SK-N-MC (cell line): ENCODE measurements at regions not wholly inside any gene's neighbourhood (a gene's known extent, or its start where the extent isn't known, plus 50 kb on each side); places are given as distances from the start of the nearest gene placed in this dataset.

Experiments
- DNase-seq: peaks from one replicate; pipeline ENCODE4 v3.0.0-alpha.2; 2011; ENCODE audit warnings: low read depth, low spot score
- H3K27ac ChIP-seq: fragments of 200-600 bp; sonication (generic); 2 replicates; pipeline ENCODE4 v1.5.1; 2016; ENCODE audit warnings: mixed run types
- H3K36me3 ChIP-seq: fragments of 200-600 bp; sonication (generic); 2 replicates; pipeline ENCODE4 v1.6.1; 2017; ENCODE audit warnings: antibody characterized with exemption, low read length, mixed read lengths; ENCODE audit not compliant: insufficient read depth
- H3K4me3 ChIP-seq: fragments of 200-600 bp; sonication (generic); 2 replicates; pipeline ENCODE4 v1.5.1; 2016
- H3K9ac ChIP-seq: fragments of 200-600 bp; sonication (generic); 2 replicates; pipeline ENCODE4 v1.8.0; 2017; ENCODE audit warnings: mixed run types, mixed read lengths; ENCODE audit not compliant: insufficient read length
- H3K9me3 ChIP-seq: fragments of 200-600 bp; sonication (generic); 2 replicates; pipeline ENCODE4 v1.6.1; 2017; ENCODE audit warnings: low read depth, mild to moderate bottlenecking, antibody characterized with exemption, low read length, moderate library complexity, mixed read lengths
- EZH2 ChIP-seq: fragments of 200-600 bp; sonication (generic); IDR thresholded peaks from one replicate; pipeline ENCODE4 v1.6.1; 2017; ENCODE audit warnings: antibody characterized with exemption
- FOXP2 ChIP-seq: optimal IDR thresholded peaks from 2 replicates; pipeline ENCODE3; 2011; ENCODE audit warnings: mild to moderate bottlenecking, moderate library complexity; ENCODE audit not compliant: insufficient read depth; ENCODE audit errors: extremely low read length, control extremely low read depth
- POLR2AphosphoS5 ChIP-seq: IDR thresholded peaks from 2 replicates; pipeline ENCODE4 v1.6.1; 2012; ENCODE audit warnings: mild to moderate bottlenecking, low read depth, low read length, borderline replicate concordance

- no peaks in the 10 kb centered on the region for H3K36me3 ChIP-seq
- no peaks in the 10 kb centered on the region for H3K9me3 ChIP-seq
- no peak overlapping the region for H3K9ac ChIP-seq
- no peak for TF ChIP-seq EZH2
- no peak for TF ChIP-seq POLR2AphosphoS5
- TF ChIP-seq FOXP2, result no peak
- DNase-seq, result no peak
- H3K4me3 ChIP-seq, result no peak overlapping the region
- H3K27ac ChIP-seq, result no peak overlapping the region
Observed at GRCh38 chr2:11007331-11008264, 95.9 kb downstream of the KCNF1 start.

GRCh38 chr2:11008773-11009172 lies 97.0 kb downstream of the KCNF1 start:
- no peak for TF ChIP-seq FOXP2
- Histone ChIP-seq H3K4me3 (no peak overlapping the region), H3K9me3 (no peaks in the 10 kb centered on the region)

GRCh38 chr2:11009176-11009575 lies 97.4 kb downstream of the KCNF1 start:
- TF ChIP-seq FOXP2 (no peak), POLR2AphosphoS5 (no peak), EZH2 (no peak)
- H3K9ac ChIP-seq, result no peak overlapping the region
- DNase-seq, result no peak
- no peak overlapping the region for H3K4me3 ChIP-seq
- H3K27ac ChIP-seq, result no peak overlapping the region
- H3K9me3 ChIP-seq, result no peaks in the 10 kb centered on the region
- H3K36me3 ChIP-seq, result no peaks in the 10 kb centered on the region

More at GRCh38 chr2:11008773-11009172, 97.0 kb downstream of the KCNF1 start:
- H3K36me3 ChIP-seq, result no peaks in the 10 kb centered on the region
- no peak for DNase-seq
- H3K9ac ChIP-seq, result no peak overlapping the region
- H3K27ac ChIP-seq, result no peak overlapping the region

GRCh38 chr2:11009891-11010290 lies 98.2 kb downstream of the KCNF1 start:
- Histone ChIP-seq H3K4me3 (no peak overlapping the region), H3K36me3 (no peaks in the 10 kb centered on the region), H3K9ac (no peak overlapping the region), H3K9me3 (no peaks in the 10 kb centered on the region), H3K27ac (no peak overlapping the region)
- TF ChIP-seq POLR2AphosphoS5, result no peak
- TF ChIP-seq FOXP2, result no peak
- no peak for TF ChIP-seq EZH2
- DNase-seq, result no peak

- H3K4me3 ChIP-seq, result no peak overlapping the region
- TF ChIP-seq EZH2, result no peak
- no peak for TF ChIP-seq POLR2AphosphoS5
- no peak for TF ChIP-seq FOXP2
- H3K36me3 ChIP-seq, result no peaks in the 10 kb centered on the region
- no peak overlapping the region for H3K9ac ChIP-seq
- H3K9me3 ChIP-seq, result no peaks in the 10 kb centered on the region
- no peak for DNase-seq
- H3K27ac ChIP-seq, result no peak overlapping the region
Observed at GRCh38 chr2:11011359-11011758, 99.6 kb downstream of the KCNF1 start.

- no peak for DNase-seq
- H3K9ac ChIP-seq, result no peak overlapping the region
- no peak overlapping the region for H3K4me3 ChIP-seq
Observed at GRCh38 chr2:11012131-11012693, 100.5 kb downstream of the KCNF1 start.

GRCh38 chr2:11013196-11013595 lies 101.5 kb downstream of the KCNF1 start:
- no peaks in the 10 kb centered on the region for H3K9me3 ChIP-seq
- H3K9ac ChIP-seq, result no peak overlapping the region
- no peaks in the 10 kb centered on the region for H3K36me3 ChIP-seq
- TF ChIP-seq FOXP2, result no peak
- TF ChIP-seq EZH2, result no peak
- TF ChIP-seq POLR2AphosphoS5, result no peak
- H3K27ac ChIP-seq, result no peak overlapping the region
- no peak overlapping the region for H3K4me3 ChIP-seq
- no peak for DNase-seq

More at GRCh38 chr2:11012131-11012693, 100.5 kb downstream of the KCNF1 start:
- Histone ChIP-seq H3K36me3 (no peaks in the 10 kb centered on the region), H3K27ac (no peak overlapping the region), H3K9me3 (no peaks in the 10 kb centered on the region)
- TF ChIP-seq FOXP2 (no peak), POLR2AphosphoS5 (no peak), EZH2 (no peak)

GRCh38 chr2:11014026-11014425 lies 102.3 kb downstream of the KCNF1 start:
- TF ChIP-seq FOXP2 (no peak), POLR2AphosphoS5 (no peak), EZH2 (no peak)
- H3K36me3 ChIP-seq, result no peaks in the 10 kb centered on the region
- H3K9ac ChIP-seq, result no peak overlapping the region
- H3K9me3 ChIP-seq, result no peaks in the 10 kb centered on the region
- no peak overlapping the region for H3K27ac ChIP-seq
- H3K4me3 ChIP-seq, result no peak overlapping the region
- no peak for DNase-seq

GRCh38 chr2:11016735-11017388 lies 105.1 kb downstream of the KCNF1 start:
- Histone ChIP-seq H3K9ac (no peak overlapping the region), H3K4me3 (no peak overlapping the region), H3K27ac (no peak overlapping the region), H3K36me3 (no peaks in the 10 kb centered on the region), H3K9me3 (no peaks in the 10 kb centered on the region)
- TF ChIP-seq FOXP2 (no peak), EZH2 (no peak), POLR2AphosphoS5 (no peak)
- DNase-seq, result no peak
